ENCODE measurements at regions not wholly inside any gene's neighbourhood (a gene's known extent, or its start where the extent isn't known, plus 50 kb on each side); places are given as distances from the start of the nearest gene placed in this dataset.

- intact Hi-C loops (cut with DNase I), result no loop called here
- no peak overlapping the region for H3K4me3 ChIP-seq
- TF ChIP-seq EP300 (IDR thresholded peaks at IDR 0.05) (no peak), POLR2A (IDR thresholded peaks at IDR 0.05) (no peak)
- TF ChIP-seq, protein P1, sequence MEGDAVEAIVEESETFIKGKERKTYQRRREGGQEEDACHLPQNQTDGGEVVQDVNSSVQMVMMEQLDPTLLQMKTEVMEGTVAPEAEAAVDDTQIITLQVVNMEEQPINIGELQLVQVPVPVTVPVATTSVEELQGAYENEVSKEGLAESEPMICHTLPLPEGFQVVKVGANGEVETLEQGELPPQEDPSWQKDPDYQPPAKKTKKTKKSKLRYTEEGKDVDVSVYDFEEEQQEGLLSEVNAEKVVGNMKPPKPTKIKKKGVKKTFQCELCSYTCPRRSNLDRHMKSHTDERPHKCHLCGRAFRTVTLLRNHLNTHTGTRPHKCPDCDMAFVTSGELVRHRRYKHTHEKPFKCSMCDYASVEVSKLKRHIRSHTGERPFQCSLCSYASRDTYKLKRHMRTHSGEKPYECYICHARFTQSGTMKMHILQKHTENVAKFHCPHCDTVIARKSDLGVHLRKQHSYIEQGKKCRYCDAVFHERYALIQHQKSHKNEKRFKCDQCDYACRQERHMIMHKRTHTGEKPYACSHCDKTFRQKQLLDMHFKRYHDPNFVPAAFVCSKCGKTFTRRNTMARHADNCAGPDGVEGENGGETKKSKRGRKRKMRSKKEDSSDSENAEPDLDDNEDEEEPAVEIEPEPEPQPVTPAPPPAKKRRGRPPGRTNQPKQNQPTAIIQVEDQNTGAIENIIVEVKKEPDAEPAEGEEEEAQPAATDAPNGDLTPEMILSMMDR (IDR thresholded peaks at IDR 0.05), result no peak
- H3K4me1 ChIP-seq (ENCODE audit: insufficient read depth), result no peaks in the 10 kb centered on the region
- no peaks in the 10 kb centered on the region for H3K9me3 ChIP-seq
- no peaks in the 10 kb centered on the region for H3K27me3 ChIP-seq
- DNase-seq, result no peak
- no peaks in the 10 kb centered on the region for H3K36me3 ChIP-seq
- H3K27ac ChIP-seq, result no peak overlapping the region
- WGBS, 3 donors, result 84 to 87% (median 84%) methylated on average over 5 of the region's 5 CpGs
Observed at GRCh38 chr14:53857625-53858344, 98.8 kb downstream of the BMP4 start.

- Histone ChIP-seq H3K36me3 (no peaks in the 10 kb centered on the region), H3K27me3 (no peaks in the 10 kb centered on the region), H3K4me1 (ENCODE audit: insufficient read depth) (no peaks in the 10 kb centered on the region), H3K9me3 (no peaks in the 10 kb centered on the region), H3K27ac (no peak overlapping the region), H3K4me3 (no peak overlapping the region)
- intact Hi-C loops (cut with DNase I), result no loop called here
- no peak for DNase-seq
- TF ChIP-seq EP300 (IDR thresholded peaks at IDR 0.05) (no peak), POLR2A (IDR thresholded peaks at IDR 0.05) (no peak)
- TF ChIP-seq, protein P1 (IDR thresholded peaks at IDR 0.05), result no peak
- 48 to 64% (median 50%) methylated on average over 2 of the region's 2 CpGs for WGBS, 3 donors
Observed at GRCh38 chr14:53855574-53855973, 101.1 kb downstream of the BMP4 start.

DNA sequence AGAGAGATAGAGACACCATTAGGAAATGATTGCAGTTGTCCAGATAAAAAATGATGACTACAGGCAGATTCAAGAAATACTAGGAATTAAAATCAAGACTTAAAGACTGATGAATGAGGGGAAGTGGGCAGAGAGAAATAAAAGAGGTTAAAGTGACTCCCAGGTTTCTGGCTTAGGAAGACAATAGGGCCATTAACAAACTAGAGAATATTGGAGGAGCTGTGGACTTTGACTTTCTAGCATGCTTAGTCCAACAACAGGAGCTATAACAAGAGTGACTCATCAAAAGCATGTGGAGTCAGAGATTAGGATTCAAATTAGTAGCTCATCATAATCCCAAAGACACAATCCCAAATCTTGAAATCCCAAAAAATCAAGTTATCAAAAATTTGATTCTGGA lies 101.5 kb downstream of the BMP4 start:
- no peaks in the 10 kb centered on the region for H3K9me3 ChIP-seq
- intact Hi-C loops (cut with DNase I), result no loop called here
- H3K4me3 ChIP-seq, result no peak overlapping the region
- H3K36me3 ChIP-seq, result no peaks in the 10 kb centered on the region
- DNase-seq, result no peak
- TF ChIP-seq EP300 (IDR thresholded peaks at IDR 0.05), result no peak
- no peak for TF ChIP-seq POLR2A (IDR thresholded peaks at IDR 0.05)
- TF ChIP-seq, protein P1 (IDR thresholded peaks at IDR 0.05), result no peak
- no peaks in the 10 kb centered on the region for H3K4me1 ChIP-seq (ENCODE audit: insufficient read depth)
- no peak overlapping the region for H3K27ac ChIP-seq
- H3K27me3 ChIP-seq, result no peaks in the 10 kb centered on the region

- Histone ChIP-seq H3K27ac (no peak overlapping the region), H3K4me3 (no peak overlapping the region), H3K4me1 (ENCODE audit: insufficient read depth) (no peaks in the 10 kb centered on the region), H3K27me3 (no peaks in the 10 kb centered on the region), H3K9me3 (no peaks in the 10 kb centered on the region), H3K36me3 (no peaks in the 10 kb centered on the region)
- no peak for DNase-seq
- intact Hi-C loops (cut with DNase I), result no loop called here
- TF ChIP-seq POLR2A (IDR thresholded peaks at IDR 0.05) (no peak), EP300 (IDR thresholded peaks at IDR 0.05) (no peak)
- TF ChIP-seq, protein P1 (IDR thresholded peaks at IDR 0.05), result no peak
- 74 to 84% (median 78%) methylated on average over 6 of the region's 6 CpGs for WGBS, 3 donors
Observed at GRCh38 chr14:53851394-53852090, 105.1 kb downstream of the BMP4 start.

Data from ovary (tissue), 7 donors.